A549 (cell line): ENCODE measurements at regions not wholly inside any gene's neighbourhood (a gene's known extent, or its start where the extent isn't known, plus 50 kb on each side); places are given as distances from the start of the nearest gene placed in this dataset.

Experiments
- CEBPB ChIP-seq, 2 experiments: fragments of >200 bp in 1 of 2; sonication (Bioruptor Twin) in 1 of 2; formaldehyde crosslinking in 1 of 2; IDR thresholded peaks; 2 replicates each; pipeline ENCODE4 v1.6.1; 2012 to 2016
- EP300 ChIP-seq, 2 experiments: fragments of >200 bp; sonication (Bioruptor Twin); formaldehyde crosslinking; IDR thresholded peaks; 2 replicates in 1 of 2; 3 replicates in 1 of 2; pipeline ENCODE4 v1.6.1; 2016 to 2017
- FOSB ChIP-seq: fragments of 250-450 bp; sonication (Bioruptor Pico); IDR thresholded peaks from 2 replicates; pipeline ENCODE4 v1.5.0; 2020; ENCODE audit warnings: mild to moderate bottlenecking, moderate library complexity
- JUNB ChIP-seq: fragments of >200 bp; sonication (Bioruptor Twin); formaldehyde crosslinking; IDR thresholded peaks from 2 replicates; pipeline ENCODE4 v1.6.1; 2016
- MAFK ChIP-seq: fragments of 450-650 bp; IDR thresholded peaks from 2 replicates; pipeline ENCODE4 v1.6.1; 2014; ENCODE audit not compliant: partially characterized antibody
- NR3C1 ChIP-seq: fragments of >200 bp; sonication (Bioruptor Twin); formaldehyde crosslinking; IDR thresholded peaks from 3 replicates; pipeline ENCODE4 v1.6.1; 2017
- POLR2A ChIP-seq: IDR thresholded peaks from 2 replicates; pipeline ENCODE4 v1.6.1; 2012; ENCODE audit warnings: mild to moderate bottlenecking, low read length
- RARB ChIP-seq: fragments of 250-450 bp; sonication (Bioruptor Pico); IDR thresholded peaks from 2 replicates; pipeline ENCODE4 v1.8.0; 2021; ENCODE audit warnings: mild to moderate bottlenecking, moderate library complexity
- ZSCAN20 ChIP-seq: fragments of 250-450 bp; sonication (Bioruptor Pico); IDR thresholded peaks from 2 replicates; pipeline ENCODE4 v1.8.0; 2022; ENCODE audit warnings: mild to moderate bottlenecking, moderate library complexity
- TF ChIP-seq, protein P1 (sequence below): fragments of >200 bp; sonication (Bioruptor Twin); formaldehyde crosslinking; IDR thresholded peaks from 3 replicates; pipeline ENCODE4 v1.5.1; 2016
- TF ChIP-seq, protein P2 (sequence below): IDR thresholded peaks from 2 replicates; pipeline ENCODE4 v1.6.1; 2012

DNA sequence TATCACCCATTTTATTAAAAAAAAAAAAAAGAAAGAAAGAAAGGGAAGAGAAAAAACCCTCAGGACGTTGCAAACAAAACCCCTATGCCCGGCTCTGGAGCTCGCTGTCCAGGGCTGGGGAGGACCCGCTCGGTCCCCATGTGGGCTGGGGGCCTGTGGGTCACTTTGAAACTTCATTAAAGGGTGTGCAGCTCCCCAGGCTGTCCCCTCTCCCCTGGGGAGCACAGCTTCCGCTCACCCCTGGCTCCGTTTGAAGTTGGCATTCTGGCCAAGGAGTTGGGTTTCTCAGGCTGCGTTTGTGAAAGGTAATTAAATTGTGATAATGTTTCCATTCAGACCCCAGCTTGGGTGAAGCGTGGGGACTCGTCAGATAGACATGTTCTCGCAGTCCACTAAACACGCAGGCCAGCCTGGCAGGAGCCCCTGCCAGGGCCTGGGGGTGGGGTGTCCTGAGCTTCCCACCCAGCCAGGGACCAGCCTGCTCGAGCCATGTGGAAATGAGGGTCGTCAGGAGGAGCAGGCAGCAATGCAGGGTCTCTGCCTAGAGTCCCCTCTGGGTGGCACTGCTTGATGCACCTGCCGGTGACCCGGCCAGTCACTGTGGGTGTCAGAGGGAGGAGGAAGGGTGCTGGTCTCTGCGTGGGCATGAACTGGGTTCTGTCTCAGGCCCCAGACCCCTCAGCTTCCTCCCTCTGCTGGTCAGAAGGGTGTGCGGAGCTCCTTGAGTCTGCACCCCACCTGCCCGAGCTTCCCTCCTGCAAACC, 166.2 kb downstream of the INHBB start:
- no peak for TF ChIP-seq POLR2A
- no peak for TF ChIP-seq JUNB
- TF ChIP-seq EP300 (IDR thresholded peaks at IDR 0.05): no peak
- TF ChIP-seq, protein P1, sequence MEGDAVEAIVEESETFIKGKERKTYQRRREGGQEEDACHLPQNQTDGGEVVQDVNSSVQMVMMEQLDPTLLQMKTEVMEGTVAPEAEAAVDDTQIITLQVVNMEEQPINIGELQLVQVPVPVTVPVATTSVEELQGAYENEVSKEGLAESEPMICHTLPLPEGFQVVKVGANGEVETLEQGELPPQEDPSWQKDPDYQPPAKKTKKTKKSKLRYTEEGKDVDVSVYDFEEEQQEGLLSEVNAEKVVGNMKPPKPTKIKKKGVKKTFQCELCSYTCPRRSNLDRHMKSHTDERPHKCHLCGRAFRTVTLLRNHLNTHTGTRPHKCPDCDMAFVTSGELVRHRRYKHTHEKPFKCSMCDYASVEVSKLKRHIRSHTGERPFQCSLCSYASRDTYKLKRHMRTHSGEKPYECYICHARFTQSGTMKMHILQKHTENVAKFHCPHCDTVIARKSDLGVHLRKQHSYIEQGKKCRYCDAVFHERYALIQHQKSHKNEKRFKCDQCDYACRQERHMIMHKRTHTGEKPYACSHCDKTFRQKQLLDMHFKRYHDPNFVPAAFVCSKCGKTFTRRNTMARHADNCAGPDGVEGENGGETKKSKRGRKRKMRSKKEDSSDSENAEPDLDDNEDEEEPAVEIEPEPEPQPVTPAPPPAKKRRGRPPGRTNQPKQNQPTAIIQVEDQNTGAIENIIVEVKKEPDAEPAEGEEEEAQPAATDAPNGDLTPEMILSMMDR: no peak
- TF ChIP-seq FOSB (CRISPR knock-in tag): no peak
- no peak for TF ChIP-seq MAFK
- TF ChIP-seq ZSCAN20 (CRISPR knock-in tag): no peak
- no peak for TF ChIP-seq CEBPB (IDR thresholded peaks at IDR 0.05)
- TF ChIP-seq RARB (CRISPR knock-in tag): no peak
- TF ChIP-seq, protein P2, sequence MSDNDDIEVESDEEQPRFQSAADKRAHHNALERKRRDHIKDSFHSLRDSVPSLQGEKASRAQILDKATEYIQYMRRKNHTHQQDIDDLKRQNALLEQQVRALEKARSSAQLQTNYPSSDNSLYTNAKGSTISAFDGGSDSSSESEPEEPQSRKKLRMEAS: no peak
- TF ChIP-seq NR3C1: no peak
